GM06990 (cell line): ENCODE measurements at regions not wholly inside any gene's neighbourhood (a gene's known extent, or its start where the extent isn't known, plus 50 kb on each side); places are given as distances from the start of the nearest gene placed in this dataset.

Source experiments
- DNase-seq: peaks from one replicate; pipeline ENCODE4 v3.0.0-alpha.2; 2011; ENCODE audit not compliant: insufficient read length; ENCODE audit errors: extremely low read depth
- H3K27me3 ChIP-seq: replicated peaks from 2 replicates; pipeline ENCODE4 v1.6.0; 2011; ENCODE audit warnings: low read length; ENCODE audit not compliant: control insufficient read depth, insufficient read depth
- H3K36me3 ChIP-seq: 2 replicates; pipeline ENCODE4 v1.5.1; 2011; ENCODE audit warnings: low read length; ENCODE audit not compliant: control insufficient read depth, insufficient read depth
- H3K4me3 ChIP-seq: replicated peaks from 2 replicates; pipeline ENCODE4 v1.5.1; 2011; ENCODE audit warnings: low read depth, mild to moderate bottlenecking, control low read depth, low read length
- CTCF ChIP-seq: IDR thresholded peaks from 2 replicates; pipeline ENCODE4 v1.5.1; 2011; ENCODE audit warnings: low read length, control low read depth, mild to moderate bottlenecking, inconsistent platforms; ENCODE audit not compliant: insufficient read depth, poor library complexity, severe bottlenecking

- Histone ChIP-seq H3K27me3 (no peaks in the 10 kb centered on the region), H3K36me3 (no peaks in the 10 kb centered on the region), H3K4me3 (no peak overlapping the region)
- no peak for DNase-seq
- TF ChIP-seq CTCF, result no peak
Observed at GRCh38 chr3:102156426-102156825, 278.4 kb upstream of the ZPLD1 start.

- Histone ChIP-seq H3K4me3 (no peak overlapping the region), H3K27me3 (no peaks in the 10 kb centered on the region), H3K36me3 (no peaks in the 10 kb centered on the region)
- DNase-seq, result no peak
- no peak for TF ChIP-seq CTCF
Observed at GRCh38 chr3:102158080-102158740, 276.6 kb upstream of the ZPLD1 start.

GRCh38 chr3:102159810-102160451 is 274.9 kb upstream of the ZPLD1 start:
- Histone ChIP-seq H3K4me3 (no peak overlapping the region), H3K27me3 (no peaks in the 10 kb centered on the region), H3K36me3 (no peaks in the 10 kb centered on the region)
- no peak for TF ChIP-seq CTCF
- no peak for DNase-seq

GRCh38 chr3:102161384-102162006 is 273.3 kb upstream of the ZPLD1 start:
- DNase-seq, result no peak
- no peaks in the 10 kb centered on the region for H3K36me3 ChIP-seq
- H3K4me3 ChIP-seq, result no peak overlapping the region
- no peak for TF ChIP-seq CTCF
- H3K27me3 ChIP-seq, result no peaks in the 10 kb centered on the region

- no peak for TF ChIP-seq CTCF
- DNase-seq, result no peak
Observed at GRCh38 chr3:102162251-102162650, 272.6 kb upstream of the ZPLD1 start.

More at GRCh38 chr3:102162251-102162650, 272.6 kb upstream of the ZPLD1 start:
- no peaks in the 10 kb centered on the region for H3K36me3 ChIP-seq
- H3K4me3 ChIP-seq, result no peak overlapping the region
- no peaks in the 10 kb centered on the region for H3K27me3 ChIP-seq
